Naive thymus-derived CD4-positive, alpha-beta T cell (primary cell): ENCODE measurements at regions not wholly inside any gene's neighbourhood (a gene's known extent, or its start where the extent isn't known, plus 50 kb on each side); places are given as distances from the start of the nearest gene placed in this dataset.
"Not testable (repeated sequence)": the region's sequence is repeated elsewhere in the genome, so short reads cannot be mapped to it uniquely, and the experiment has no call there.

ENCODE experiments used
- ATAC-seq: fragments of 150-1000 bp; cut with Tn5 transposase; 2 replicates; pipeline ENCODE4 v1.10.0; 2021; ENCODE audit warnings: mild to moderate bottlenecking, moderate library complexity
- CTCF ChIA-PET: fragments of 350-600 bp; sonication (Branson Sonifier 250); formaldehyde crosslinking; loops from one replicate; lab custom pipeline; 2021; ENCODE audit warnings: antibody characterized with exemption; lab: Charles Lee
- POLR2A ChIA-PET: fragments of 350-600 bp; sonication (Branson Sonifier 250); formaldehyde crosslinking; loops from one replicate; lab custom pipeline; 2021; ENCODE audit warnings: antibody characterized with exemption, inconsistent platforms; lab: Charles Lee
- DNase-seq, 9 donors: peaks; one replicate each; pipeline versions ENCODE4 v3.0.0 to v3.0.0-alpha.2; 2020 to 2022; ENCODE audit warnings: mixed read lengths in 1 of 9
- H3K27ac ChIP-seq: one replicate; pipeline ENCODE4 v1.7.0; 2013; ENCODE audit warnings: mild to moderate bottlenecking, low read depth, low read length, moderate library complexity
- H3K27me3 ChIP-seq, 2 donors: one replicate each; pipeline ENCODE4 v1.7.0; 2013; ENCODE audit warnings: low read length in 2 of 2, mild to moderate bottlenecking in 2 of 2, moderate library complexity in 2 of 2; ENCODE audit not compliant: control insufficient read depth in 2 of 2, insufficient read depth in 2 of 2
- H3K36me3 ChIP-seq, 3 experiments: 1 replicate in 2 of 3; 2 replicates in 1 of 3; pipeline ENCODE4 v1.7.0; 2013; ENCODE audit warnings: low read length in 3 of 3, mild to moderate bottlenecking in 3 of 3, moderate library complexity in 1 of 3; ENCODE audit not compliant: insufficient read depth in 3 of 3, control insufficient read depth in 2 of 3
- H3K4me1 ChIP-seq, 2 donors: one replicate each; pipeline ENCODE4 v1.7.0; 2013; ENCODE audit warnings: low read length in 2 of 2, mild to moderate bottlenecking in 2 of 2, moderate library complexity in 1 of 2; ENCODE audit not compliant: control insufficient read depth in 2 of 2, insufficient read depth in 2 of 2
- H3K4me3 ChIP-seq: 2 replicates; pipeline ENCODE4 v1.7.0; 2013; ENCODE audit warnings: mild to moderate bottlenecking, low read length
- H3K9me3 ChIP-seq, 3 experiments: 1 replicate in 2 of 3; 2 replicates in 1 of 3; pipeline ENCODE4 v1.7.0; 2013; ENCODE audit warnings: low read length in 3 of 3; ENCODE audit not compliant: control insufficient read depth in 2 of 3
- H3K27ac Mint-ChIP-seq, 9 donors: one replicate each; pipeline ENCODE4 v1.8.0; 2020 to 2022; ENCODE audit warnings: mixed read lengths in 9 of 9, mild to moderate bottlenecking in 8 of 9, moderate library complexity in 5 of 9, inconsistent platforms in 2 of 9
- H3K27me3 Mint-ChIP-seq, 5 donors: one replicate each; pipeline ENCODE4 v1.8.0; 2021 to 2022; ENCODE audit warnings: mixed read lengths in 5 of 5, mild to moderate bottlenecking in 1 of 5
- H3K36me3 Mint-ChIP-seq, 5 donors: one replicate each; pipeline ENCODE4 v1.8.0; 2020 to 2022; ENCODE audit warnings: mixed read lengths in 5 of 5, mild to moderate bottlenecking in 3 of 5, inconsistent platforms in 1 of 5
- H3K4me1 Mint-ChIP-seq, 7 donors: one replicate each; pipeline ENCODE4 v1.8.0; 2020 to 2022; ENCODE audit warnings: mixed read lengths in 7 of 7, mild to moderate bottlenecking in 3 of 7, inconsistent platforms in 1 of 7
- H3K4me3 Mint-ChIP-seq, 10 donors: one replicate each; pipeline ENCODE4 v1.8.0; 2020 to 2022; ENCODE audit warnings: mild to moderate bottlenecking in 10 of 10, mixed read lengths in 10 of 10, moderate library complexity in 6 of 10, inconsistent platforms in 2 of 10
- H3K9me3 Mint-ChIP-seq, 11 donors: one replicate each; pipeline ENCODE4 v1.8.0; 2020 to 2022; ENCODE audit warnings: mixed read lengths in 11 of 11, mild to moderate bottlenecking in 4 of 11, inconsistent platforms in 1 of 11, moderate library complexity in 1 of 11
- intact Hi-C, 2 donors: fragments of 100-400 bp; cut with micrococcal nuclease; formaldehyde crosslinking; loops; one replicate each; pipeline ENCODE4 v1.15.1; 2023

DNA sequence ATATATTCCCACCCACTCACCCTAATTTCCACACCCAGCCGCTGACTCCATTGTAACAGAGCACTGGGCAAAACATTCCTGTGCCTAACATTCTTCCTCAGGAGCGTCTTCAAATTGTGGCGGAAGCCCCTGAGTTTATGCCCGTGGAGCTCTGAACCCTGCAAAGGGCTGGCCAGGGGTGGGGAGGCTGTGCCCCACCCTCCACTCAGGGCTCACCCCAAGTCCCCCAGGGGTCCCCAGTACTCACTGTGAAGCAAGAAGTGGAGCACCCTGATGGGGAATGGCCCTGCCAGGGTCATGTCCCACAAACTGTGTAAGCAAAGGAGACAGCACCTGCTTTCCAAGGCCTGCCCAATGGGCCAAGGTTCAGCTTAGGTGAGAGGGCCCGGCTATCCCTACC is 303.2 kb downstream of the PREX1 start:
- Mint-ChIP-seq H3K36me3 (no peaks in the 10 kb centered on the region), H3K9me3 (peaks cover 0 to 8% (median 0%) of the 10 kb centered on the region in 11 donors), H3K4me1 (no peaks in the 10 kb centered on the region), H3K4me3 (no peak overlapping the region), H3K27ac (peak overlapping the region in 1 of 9 donors; percentile 14), H3K27me3 (peaks cover 0 to 26% (median 20%) of the 10 kb centered on the region in 5 donors)
- Histone ChIP-seq H3K4me3 (no peak overlapping the region), H3K27ac (no peak overlapping the region), H3K27me3 (no peaks in the 10 kb centered on the region), H3K9me3 (peaks cover 0 to 5% (median 0%) of the 10 kb centered on the region in 3 experiments), H3K36me3 (no peaks in the 10 kb centered on the region), H3K4me1 (no peaks in the 10 kb centered on the region)
- DNase-seq, result no peak
- intact Hi-C loops, result no loop called here
- POLR2A ChIA-PET, result no interaction called here
- CTCF ChIA-PET, result no interaction called here
- ATAC-seq, result no peak

DNA sequence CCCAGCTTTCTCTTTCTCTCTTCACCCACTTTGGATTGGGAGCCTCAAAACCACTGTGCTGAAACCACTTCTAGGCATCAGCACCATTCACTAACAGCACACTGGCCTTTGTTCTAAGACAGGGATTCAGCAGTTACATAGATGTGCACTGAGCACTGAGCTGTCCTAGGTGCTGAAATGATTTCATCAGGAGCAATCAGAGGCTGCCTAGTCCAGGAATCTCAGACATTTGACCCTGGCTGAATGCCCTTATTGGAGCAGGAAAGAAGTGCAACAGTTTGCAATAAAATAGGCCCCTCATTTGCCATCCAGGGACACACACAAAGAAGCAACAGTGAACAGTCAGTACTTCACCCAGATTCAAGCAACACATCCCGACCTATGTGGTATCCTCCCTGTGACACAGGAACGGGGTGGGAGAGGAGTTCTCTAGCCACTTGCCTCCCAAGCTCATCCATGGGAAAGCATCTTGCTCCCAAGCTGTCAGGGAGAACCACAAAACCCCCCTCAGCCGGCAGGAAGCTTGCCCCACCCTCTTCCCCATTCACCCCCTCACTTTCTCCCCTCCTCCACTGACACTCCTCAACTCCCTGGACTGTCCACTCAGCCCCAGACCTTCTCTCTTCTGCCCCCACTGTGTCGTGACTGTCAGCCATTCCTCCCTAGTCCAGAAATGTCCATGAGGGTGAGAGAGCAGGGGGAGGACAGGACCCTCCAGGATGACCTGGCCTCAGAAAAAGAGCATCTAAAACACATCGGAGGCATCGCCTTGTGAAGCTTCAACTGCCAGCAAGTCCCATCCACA is 304.4 kb downstream of the PREX1 start:
- Histone ChIP-seq H3K27ac (no peak overlapping the region), H3K4me3 (no peak overlapping the region), H3K4me1 (no peaks in the 10 kb centered on the region), H3K36me3 (no peaks in the 10 kb centered on the region), H3K9me3 (peaks cover 0 to 5% (median 0%) of the 10 kb centered on the region in 3 experiments), H3K27me3 (no peaks in the 10 kb centered on the region)
- CTCF ChIA-PET, result no interaction called here
- Mint-ChIP-seq H3K9me3 (peaks cover 0 to 8% (median 0%) of the 10 kb centered on the region in 11 donors), H3K4me3 (no peak overlapping the region), H3K27ac (no peak overlapping the region), H3K36me3 (no peaks in the 10 kb centered on the region), H3K4me1 (no peaks in the 10 kb centered on the region), H3K27me3 (peaks cover 0 to 23% (median 14%) of the 10 kb centered on the region in 5 donors)
- DNase-seq, result peak in 1 of 9 donors; percentile 4
- POLR2A ChIA-PET, result no interaction called here
- ATAC-seq, result no peak
- intact Hi-C loops, result no loop called here

- no peak for ATAC-seq
- Mint-ChIP-seq H3K27me3 (peaks cover 0 to 24% (median 12%) of the 10 kb centered on the region in 5 donors), H3K27ac (no peak overlapping the region), H3K36me3 (peaks cover 0 to 3% (median 0%) of the 10 kb centered on the region in 5 donors), H3K4me3 (no peak overlapping the region), H3K4me1 (peaks cover 0 to 6% (median 0%) of the 10 kb centered on the region in 7 donors), H3K9me3 (peaks cover 0 to 8% (median 0%) of the 10 kb centered on the region in 11 donors)
- CTCF ChIA-PET, result no interaction called here
- Histone ChIP-seq H3K4me3 (no peak overlapping the region), H3K36me3 (no peaks in the 10 kb centered on the region), H3K9me3 (peaks cover 0 to 5% (median 0%) of the 10 kb centered on the region in 3 experiments), H3K4me1 (no peaks in the 10 kb centered on the region), H3K27ac (no peak overlapping the region), H3K27me3 (no peaks in the 10 kb centered on the region)
- intact Hi-C loops, result no loop called here
- POLR2A ChIA-PET, result no interaction called here
- no peak for DNase-seq
Observed at GRCh38 chr20:48521121-48521520, 306.7 kb downstream of the PREX1 start.

DNA sequence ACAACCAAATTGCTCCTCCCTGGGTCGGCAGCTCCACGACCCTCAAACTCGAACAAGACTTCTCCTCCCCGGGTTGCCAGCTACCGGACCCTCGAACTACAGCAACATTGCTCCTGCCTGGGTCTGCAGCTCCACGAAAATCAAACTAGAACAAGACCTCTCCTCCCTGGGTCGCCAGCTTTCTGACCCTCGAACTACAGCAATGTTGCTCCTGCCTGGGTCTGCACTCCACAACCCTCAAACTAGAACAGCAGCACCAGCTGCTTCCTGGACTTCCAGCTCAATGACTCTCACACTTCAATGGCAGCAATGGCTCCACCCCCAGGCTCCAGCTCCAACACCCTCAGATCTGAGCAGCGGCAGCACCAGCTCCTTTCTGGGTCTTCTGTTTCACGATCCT is 311.6 kb downstream of the PREX1 start:
- H3K4me3 Mint-ChIP-seq, H3K27ac Mint-ChIP-seq, H3K36me3 Mint-ChIP-seq, H3K9me3 Mint-ChIP-seq, H3K4me1 Mint-ChIP-seq, H3K9me3 ChIP-seq, H3K4me3 ChIP-seq, H3K36me3 ChIP-seq, H3K4me1 ChIP-seq, H3K27me3 ChIP-seq, ATAC-seq, intact Hi-C loops, H3K27ac ChIP-seq, DNase-seq: not testable (repeated sequence)
- ChIA-PET CTCF (interaction anchor here (0.7 to 1.3 kb wide), 2 partner anchors 621 to 792 kb away, joined by 3 to 5 read pairs; no protein-coding TSS in a partner anchor), POLR2A (interaction anchor here (1.2 kb wide), 1 partner anchor 622 kb away, joined by 3 read pairs; no protein-coding TSS in a partner anchor)
- H3K27me3 Mint-ChIP-seq, result peaks cover 0 to 27% (median 18%) of the 10 kb centered on the region in 5 donors

- H3K4me1 ChIP-seq, result not testable (repeated sequence)
Observed at GRCh38 chr20:48514577-48514976, 313.2 kb downstream of the PREX1 start.

DNA sequence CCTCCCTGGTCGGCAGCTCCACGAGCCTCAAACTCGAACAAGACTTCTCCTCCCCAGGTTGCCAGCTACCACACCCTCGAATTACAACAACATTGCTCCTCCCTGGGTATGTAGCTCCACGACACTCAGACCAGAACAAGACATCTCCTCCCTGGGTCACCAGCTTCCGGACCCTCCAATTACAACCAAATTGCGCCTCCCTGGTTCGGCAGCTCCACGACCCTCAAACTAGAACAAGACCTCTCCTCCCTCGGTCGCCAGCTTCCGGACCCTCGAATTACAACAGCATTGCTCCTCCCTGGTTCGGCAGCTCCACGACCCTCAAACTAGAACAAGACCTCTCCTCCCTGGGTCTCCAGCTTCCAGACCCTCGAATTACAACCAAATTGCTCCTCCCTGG is 315.3 kb downstream of the PREX1 start:
- H3K36me3 ChIP-seq, ATAC-seq, H3K4me1 ChIP-seq, POLR2A ChIA-PET, H3K27me3 ChIP-seq, H3K9me3 ChIP-seq, H3K4me1 Mint-ChIP-seq, H3K9me3 Mint-ChIP-seq, H3K27ac ChIP-seq, H3K27ac Mint-ChIP-seq, H3K4me3 ChIP-seq, H3K36me3 Mint-ChIP-seq, H3K4me3 Mint-ChIP-seq, CTCF ChIA-PET, intact Hi-C loops, DNase-seq: not testable (repeated sequence)
- H3K27me3 Mint-ChIP-seq, result peaks cover 0 to 35% (median 13%) of the 10 kb centered on the region in 5 donors

More at GRCh38 chr20:48514577-48514976, 313.2 kb downstream of the PREX1 start:
- peaks cover 0 to 30% (median 13%) of the 10 kb centered on the region in 5 donors for H3K27me3 Mint-ChIP-seq
- H3K27ac Mint-ChIP-seq, H3K4me3 ChIP-seq, H3K36me3 Mint-ChIP-seq, POLR2A ChIA-PET, H3K4me1 Mint-ChIP-seq, H3K4me3 Mint-ChIP-seq, ATAC-seq, H3K27ac ChIP-seq, intact Hi-C loops, H3K36me3 ChIP-seq, DNase-seq, H3K27me3 ChIP-seq, H3K9me3 ChIP-seq, CTCF ChIA-PET, H3K9me3 Mint-ChIP-seq: not testable (repeated sequence)

DNA sequence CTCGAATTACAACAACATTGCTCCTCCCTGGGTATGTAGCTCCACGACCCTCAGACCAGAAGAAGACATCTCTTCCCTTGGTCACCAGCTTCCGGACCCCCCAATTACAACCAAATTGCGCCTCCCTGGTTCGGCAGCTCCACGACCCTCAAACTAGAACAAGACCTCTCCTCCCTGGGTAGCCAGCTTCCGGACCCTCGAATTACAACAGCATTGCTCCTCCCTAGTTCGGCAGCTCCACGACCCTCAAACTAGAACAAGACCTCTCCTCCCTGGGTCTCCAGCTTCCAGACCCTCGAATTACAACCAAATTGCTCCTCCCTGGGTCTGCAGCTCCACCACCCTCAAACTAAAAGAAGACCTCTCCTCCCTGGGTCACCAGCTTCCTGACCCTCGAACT is 322.7 kb downstream of the PREX1 start:
- CTCF ChIA-PET, H3K9me3 ChIP-seq, H3K4me1 ChIP-seq, H3K27me3 Mint-ChIP-seq, intact Hi-C loops, H3K36me3 Mint-ChIP-seq, H3K4me1 Mint-ChIP-seq, H3K27me3 ChIP-seq, ATAC-seq, H3K4me3 Mint-ChIP-seq, H3K4me3 ChIP-seq, DNase-seq, POLR2A ChIA-PET, H3K27ac ChIP-seq, H3K27ac Mint-ChIP-seq, H3K36me3 ChIP-seq, H3K9me3 Mint-ChIP-seq: not testable (repeated sequence)
